DOHH2 (cell line): ENCODE measurements at regions not wholly inside any gene's neighbourhood (a gene's known extent, or its start where the extent isn't known, plus 50 kb on each side); places are given as distances from the start of the nearest gene placed in this dataset.

ENCODE experiments used
- CTCF ChIP-seq: fragments of 200-600 bp; sonication (generic); IDR thresholded peaks from one replicate; pipeline ENCODE4 v1.5.1; 2014; ENCODE audit warnings: antibody characterized with exemption, mild to moderate bottlenecking, low read depth, low read length; ENCODE audit not compliant: poor library complexity, severe bottlenecking
- EZH2phosphoT487 ChIP-seq: fragments of 200-600 bp; sonication (generic); IDR thresholded peaks from 2 replicates; pipeline ENCODE4 v1.6.1; 2017; ENCODE audit warnings: borderline replicate concordance, mild to moderate bottlenecking, antibody characterized with exemption, low read length, moderate library complexity, mixed read lengths

GRCh38 chr12:125853670-125854069 lies 788.4 kb downstream of the AACS start:
- TF ChIP-seq CTCF (no peak), EZH2phosphoT487 (no peak)
